ENCODE measurements at regions not wholly inside any gene's neighbourhood (a gene's known extent, or its start where the extent isn't known, plus 50 kb on each side); places are given as distances from the start of the nearest gene placed in this dataset.

- no peak for TF ChIP-seq CTCF (conservative IDR thresholded peaks at IDR 0.05; ENCODE audit: low read depth, low read length)
- no peak for DNase-seq (ENCODE audit: low read depth)
- no peak overlapping the region for H3K4me3 ChIP-seq (ENCODE audit: low read depth, low read length)
Measured at GRCh38 chr1:5562769-5563168, 429.5 kb downstream of the NPHP4 start.

- TF ChIP-seq CTCF (conservative IDR thresholded peaks at IDR 0.05; ENCODE audit: low read depth, low read length): no peak
- no peak for DNase-seq (ENCODE audit: low read depth)
- no peak overlapping the region for H3K4me3 ChIP-seq (ENCODE audit: low read depth, low read length)
Measured at GRCh38 chr1:5562331-5562730, 429.9 kb downstream of the NPHP4 start.

DNA sequence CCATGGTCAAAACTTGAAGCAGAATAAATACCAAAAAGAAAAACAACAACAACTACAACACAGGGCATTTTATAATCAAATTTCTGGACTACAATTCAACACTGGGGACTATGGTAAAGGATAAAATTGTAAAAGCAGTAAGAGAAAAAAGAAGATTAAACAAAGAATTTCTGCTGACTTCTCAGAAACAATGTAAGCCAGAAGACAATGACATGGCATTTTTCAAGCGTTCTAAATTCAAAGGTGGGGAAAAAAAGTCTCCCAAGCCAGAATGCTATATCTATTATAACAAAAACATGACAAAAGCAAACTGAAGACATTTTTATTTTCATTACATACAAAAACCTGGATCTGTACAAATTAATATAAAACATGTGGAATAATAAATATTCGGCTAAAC lies 433.1 kb downstream of the NPHP4 start:
- H3K4me3 ChIP-seq (ENCODE audit: low read depth, low read length): no peak overlapping the region
- no peak for DNase-seq (ENCODE audit: low read depth)
- no peak for TF ChIP-seq CTCF (conservative IDR thresholded peaks at IDR 0.05; ENCODE audit: low read depth, low read length)

DNA sequence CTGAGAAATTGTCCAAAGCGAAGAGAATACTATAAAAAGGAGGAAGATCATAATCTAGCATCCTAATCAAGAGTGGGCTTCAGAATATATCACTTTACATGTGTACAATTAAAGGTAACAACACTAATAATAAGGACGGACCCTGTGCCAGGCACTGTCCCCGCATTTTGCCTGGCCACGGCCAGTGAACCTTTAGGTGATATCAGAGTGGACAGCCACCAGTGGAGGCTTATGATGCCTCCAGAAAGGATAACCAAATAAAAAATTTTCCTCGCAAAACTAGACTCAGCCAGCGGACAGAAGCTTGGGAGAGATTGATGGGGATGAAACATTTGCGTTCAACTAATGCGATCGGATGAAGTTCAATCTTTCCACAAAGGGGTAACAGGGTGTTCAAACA lies 436.4 kb downstream of the NPHP4 start:
- TF ChIP-seq CTCF (conservative IDR thresholded peaks at IDR 0.05; ENCODE audit: low read depth, low read length): no peak
- H3K4me3 ChIP-seq (ENCODE audit: low read depth, low read length): no peak overlapping the region
- DNase-seq (ENCODE audit: low read depth): no peak

- no peak overlapping the region for H3K4me3 ChIP-seq (ENCODE audit: low read depth, low read length)
- no peak for DNase-seq (ENCODE audit: low read depth)
- TF ChIP-seq CTCF (conservative IDR thresholded peaks at IDR 0.05; ENCODE audit: low read depth, low read length): no peak
Measured at GRCh38 chr1:5554784-5555183, 437.4 kb downstream of the NPHP4 start.

DNA sequence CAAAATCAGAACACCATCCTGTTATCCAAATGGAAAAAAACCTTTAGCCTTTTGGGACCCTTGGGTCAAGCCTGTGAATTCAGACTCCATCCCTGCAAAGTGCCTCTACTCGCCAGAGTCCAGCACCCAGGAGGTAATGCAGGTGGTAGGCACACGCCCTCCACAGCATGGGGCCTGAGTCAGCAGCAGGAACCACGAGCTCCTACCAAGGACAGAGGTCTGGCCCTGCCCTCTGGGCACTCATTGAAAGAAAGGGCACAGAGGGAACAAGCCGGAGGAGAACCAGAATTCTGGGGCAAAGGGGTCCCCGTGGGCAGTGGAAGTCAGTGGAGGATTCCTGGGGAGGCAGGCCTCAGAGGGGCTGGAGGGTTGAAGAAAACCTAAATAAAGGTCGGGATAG lies 438.1 kb downstream of the NPHP4 start:
- no peak overlapping the region for H3K4me3 ChIP-seq (ENCODE audit: low read depth, low read length)
- TF ChIP-seq CTCF (conservative IDR thresholded peaks at IDR 0.05; ENCODE audit: low read depth, low read length): no peak
- no peak for DNase-seq (ENCODE audit: low read depth)

DNA sequence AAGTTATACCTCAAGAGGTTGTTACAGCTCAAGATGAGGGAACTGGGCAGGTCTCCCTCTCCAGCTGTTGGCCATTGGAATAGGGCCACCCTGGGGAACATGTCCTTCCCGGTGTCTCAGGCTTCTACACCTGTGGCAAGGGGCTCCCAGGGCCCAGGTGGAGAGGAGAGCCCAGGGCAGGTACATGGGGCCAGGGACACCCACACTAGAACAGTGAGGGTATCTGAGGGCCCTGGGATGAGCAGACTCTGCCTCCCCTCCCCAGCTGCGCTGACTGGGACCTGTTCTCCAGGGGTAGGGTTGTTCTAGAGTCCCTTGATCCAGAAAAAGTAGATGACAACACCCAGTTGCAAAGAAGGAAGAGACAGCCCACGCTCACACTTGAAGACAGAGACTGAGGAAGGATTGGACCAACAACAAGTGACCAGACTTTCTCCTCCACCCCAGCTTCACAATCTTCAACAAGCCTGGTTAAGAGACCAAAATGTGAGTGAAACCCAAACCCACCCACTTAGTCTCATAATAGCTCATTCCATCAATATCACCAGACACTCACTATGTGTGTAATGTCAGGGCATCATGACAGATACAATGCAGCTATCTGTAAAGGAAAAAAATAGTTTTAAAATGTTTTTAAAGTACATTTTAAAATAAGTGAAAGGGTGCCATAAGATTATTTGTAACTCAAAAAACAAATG lies 439.3 kb downstream of the NPHP4 start:
- H3K4me3 ChIP-seq (ENCODE audit: low read depth, low read length): no peak overlapping the region
- DNase-seq (ENCODE audit: low read depth): no peak
- TF ChIP-seq CTCF (conservative IDR thresholded peaks at IDR 0.05; ENCODE audit: low read depth, low read length): no peak

Data from epithelial cell of proximal tubule (primary cell).